ENCODE measurements at regions not wholly inside any gene's neighbourhood (a gene's known extent, or its start where the extent isn't known, plus 50 kb on each side); places are given as distances from the start of the nearest gene placed in this dataset.

DNA sequence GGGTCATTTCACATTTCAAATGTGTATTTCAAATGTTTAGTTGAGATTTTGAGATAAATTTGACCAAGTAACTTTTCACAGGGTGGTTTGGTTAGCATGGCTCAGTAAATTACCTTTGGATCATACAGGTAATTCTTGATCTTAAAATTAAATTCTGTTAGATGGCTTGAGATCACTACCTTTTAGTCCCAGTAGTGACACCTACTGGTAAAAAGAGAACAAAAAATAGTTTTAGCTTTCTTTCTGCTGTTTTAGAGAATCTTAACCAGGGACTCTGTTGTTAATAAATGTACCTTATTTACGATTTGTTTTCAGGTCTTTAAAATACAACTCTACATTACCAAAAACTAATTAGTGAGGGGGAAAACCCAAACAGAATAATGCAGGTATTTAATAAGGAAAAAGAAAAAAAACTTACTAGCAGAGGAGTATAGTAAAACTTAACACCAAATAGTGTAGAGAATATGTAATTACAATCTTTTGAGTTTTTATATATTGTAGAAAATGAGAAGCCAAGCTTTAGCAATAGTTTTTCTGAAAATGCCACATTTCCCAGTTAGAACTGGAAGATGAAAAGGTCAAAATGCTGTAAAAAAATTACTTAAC lies 620.3 kb upstream of the AGTR1 start:
- Histone ChIP-seq H3K27me3 (ENCODE audit: insufficient read depth, poor library complexity, severe bottlenecking) (no peaks in the 10 kb centered on the region), H3K27ac (replicated peaks) (no peak overlapping the region), H3K4me3 (replicated peaks; ENCODE audit: insufficient read depth, low read length) (no peak overlapping the region)
- TF ChIP-seq CTCF (IDR thresholded peaks at IDR 0.05; ENCODE audit: insufficient read depth, low read length) (no peak), REST (IDR thresholded peaks at IDR 0.05; ENCODE audit: insufficient replicate concordance, low read depth) (no peak), GABPA (IDR thresholded peaks at IDR 0.05; ENCODE audit: low read depth) (no peak), POLR2AphosphoS5 (IDR thresholded peaks at IDR 0.05; ENCODE audit: low read depth) (no peak), SPI1 (IDR thresholded peaks at IDR 0.05; ENCODE audit: borderline replicate concordance, low read depth) (no peak)
- no peak for DNase-seq (ENCODE audit: low read depth in 1 of 2, low spot score in 1 of 2)

- Histone ChIP-seq H3K27me3 (ENCODE audit: insufficient read depth, poor library complexity, severe bottlenecking) (no peaks in the 10 kb centered on the region), H3K27ac (replicated peaks) (no peak overlapping the region), H3K4me3 (replicated peaks; ENCODE audit: insufficient read depth, low read length) (no peak overlapping the region)
- DNase-seq (ENCODE audit: low read depth in 1 of 2, low spot score in 1 of 2) = no peak
- no peak for TF ChIP-seq CTCF (IDR thresholded peaks at IDR 0.05; ENCODE audit: insufficient read depth, low read length)
- TF ChIP-seq REST (IDR thresholded peaks at IDR 0.05; ENCODE audit: insufficient replicate concordance, low read depth) = no peak
- TF ChIP-seq GABPA (IDR thresholded peaks at IDR 0.05; ENCODE audit: low read depth) = no peak
- TF ChIP-seq SPI1 (IDR thresholded peaks at IDR 0.05; ENCODE audit: borderline replicate concordance, low read depth) = no peak
- no peak for TF ChIP-seq POLR2AphosphoS5 (IDR thresholded peaks at IDR 0.05; ENCODE audit: low read depth)
These were observed 619.7 kb upstream of the AGTR1 start for GRCh38 chr3:148077965-148078364.

DNA sequence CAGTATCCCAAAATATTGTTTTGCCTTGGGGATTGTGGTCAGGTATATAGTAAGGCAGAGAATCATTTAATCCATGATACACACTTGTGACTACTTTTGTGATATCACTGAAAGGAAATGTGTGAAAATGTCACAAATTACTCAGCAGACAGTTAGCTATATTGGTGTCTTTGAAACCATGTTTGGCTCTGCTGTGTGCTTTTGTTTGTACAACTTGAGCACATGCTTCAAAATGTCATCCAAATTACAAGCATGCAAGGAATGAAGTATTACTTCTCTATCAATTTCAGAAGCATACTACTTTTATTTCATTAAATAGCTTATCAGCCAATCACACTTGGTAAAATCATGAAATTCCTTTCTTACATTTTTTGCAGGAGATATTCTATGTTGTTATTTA lies 619.0 kb upstream of the AGTR1 start:
- Histone ChIP-seq H3K27ac (replicated peaks) (no peak overlapping the region), H3K4me3 (replicated peaks; ENCODE audit: insufficient read depth, low read length) (no peak overlapping the region), H3K27me3 (ENCODE audit: insufficient read depth, poor library complexity, severe bottlenecking) (no peaks in the 10 kb centered on the region)
- DNase-seq (ENCODE audit: low read depth in 1 of 2, low spot score in 1 of 2) = no peak
- TF ChIP-seq REST (IDR thresholded peaks at IDR 0.05; ENCODE audit: insufficient replicate concordance, low read depth) = no peak

All from HL-60 (cell line).